Neural progenitor cell (in vitro differentiated cells): ENCODE measurements at regions not wholly inside any gene's neighbourhood (a gene's known extent, or its start where the extent isn't known, plus 50 kb on each side); places are given as distances from the start of the nearest gene placed in this dataset.

ENCODE experiments used
- DNase-seq: peaks from one replicate; pipeline ENCODE4 v3.0.0-alpha.2; 2016; ENCODE audit warnings: low spot score
- H2AFZ ChIP-seq: fragments of 200-600 bp; sonication (generic); replicated peaks from 2 replicates; pipeline ENCODE4 v1.6.1; 2016; ENCODE audit warnings: antibody characterized with exemption
- H3F3A ChIP-seq: fragments of 200-600 bp; sonication (generic); 2 replicates; pipeline ENCODE4 v1.6.1; 2016; ENCODE audit warnings: antibody characterized with exemption, low read depth
- H3K27ac ChIP-seq: fragments of 200-600 bp; sonication (generic); 2 replicates; pipeline ENCODE4 v1.5.1; 2016; ENCODE audit warnings: mild to moderate bottlenecking
- H3K27me3 ChIP-seq: fragments of 200-600 bp; sonication (generic); 2 replicates; pipeline ENCODE4 v1.6.1; 2016; ENCODE audit warnings: mild to moderate bottlenecking, moderate library complexity
- H3K36me3 ChIP-seq: fragments of 200-600 bp; sonication (generic); 2 replicates; pipeline ENCODE4 v1.5.1; 2016
- H3K4me1 ChIP-seq: fragments of 200-600 bp; sonication (generic); 2 replicates; pipeline ENCODE4 v1.6.1; 2016; ENCODE audit warnings: mixed run types
- H3K4me2 ChIP-seq: fragments of 200-600 bp; sonication (generic); 2 replicates; pipeline ENCODE4 v1.6.1; 2016
- H3K4me3 ChIP-seq: fragments of 200-600 bp; sonication (generic); 2 replicates; pipeline ENCODE4 v1.5.1; 2016
- H3K79me2 ChIP-seq: fragments of 200-600 bp; sonication (generic); 2 replicates; pipeline ENCODE4 v1.6.1; 2016; ENCODE audit warnings: low read depth
- H3K9ac ChIP-seq: fragments of 200-600 bp; sonication (generic); 2 replicates; pipeline ENCODE4 v1.6.1; 2016
- H3K9me3 ChIP-seq: fragments of 200-600 bp; sonication (generic); 2 replicates; pipeline ENCODE4 v1.5.1; 2016; ENCODE audit warnings: low read depth
- H4K20me1 ChIP-seq: fragments of 200-600 bp; sonication (generic); 2 replicates; pipeline ENCODE4 v1.6.1; 2016; ENCODE audit warnings: low read depth
- H3K27ac Mint-ChIP-seq: 3 replicates; pipeline ENCODE4 v1.8.0; 2021; ENCODE audit warnings: mixed read lengths
- H3K27me3 Mint-ChIP-seq: 2 replicates; pipeline ENCODE4 v1.8.0; 2022; ENCODE audit warnings: low read depth, mild to moderate bottlenecking, inconsistent platforms, moderate library complexity, mixed read lengths; ENCODE audit not compliant: insufficient read depth
- H3K36me3 Mint-ChIP-seq: 3 replicates; pipeline ENCODE4 v1.8.0; 2021; ENCODE audit warnings: mixed read lengths
- H3K4me1 Mint-ChIP-seq: 3 replicates; pipeline ENCODE4 v1.8.0; 2021; ENCODE audit warnings: mixed read lengths
- H3K4me3 Mint-ChIP-seq: 3 replicates; pipeline ENCODE4 v1.8.0; 2021; ENCODE audit warnings: mild to moderate bottlenecking, moderate library complexity, mixed read lengths
- H3K9me3 Mint-ChIP-seq: 3 replicates; pipeline ENCODE4 v1.8.0; 2020; ENCODE audit warnings: mixed read lengths
- EZH2 ChIP-seq: fragments of 200-600 bp; sonication (generic); IDR thresholded peaks from 2 replicates; pipeline ENCODE4 v1.6.1; 2017; ENCODE audit warnings: antibody characterized with exemption, mild to moderate bottlenecking, moderate library complexity
- EZH2phosphoT487 ChIP-seq: fragments of 200-600 bp; sonication (generic); IDR thresholded peaks from 2 replicates; pipeline ENCODE4 v1.6.1; 2017; ENCODE audit warnings: antibody characterized with exemption
- TF ChIP-seq, protein P1 (sequence below): fragments of 200-600 bp; sonication (generic); IDR thresholded peaks from 2 replicates; pipeline ENCODE4 v1.5.1; 2017; ENCODE audit warnings: antibody characterized with exemption, mild to moderate bottlenecking

DNA sequence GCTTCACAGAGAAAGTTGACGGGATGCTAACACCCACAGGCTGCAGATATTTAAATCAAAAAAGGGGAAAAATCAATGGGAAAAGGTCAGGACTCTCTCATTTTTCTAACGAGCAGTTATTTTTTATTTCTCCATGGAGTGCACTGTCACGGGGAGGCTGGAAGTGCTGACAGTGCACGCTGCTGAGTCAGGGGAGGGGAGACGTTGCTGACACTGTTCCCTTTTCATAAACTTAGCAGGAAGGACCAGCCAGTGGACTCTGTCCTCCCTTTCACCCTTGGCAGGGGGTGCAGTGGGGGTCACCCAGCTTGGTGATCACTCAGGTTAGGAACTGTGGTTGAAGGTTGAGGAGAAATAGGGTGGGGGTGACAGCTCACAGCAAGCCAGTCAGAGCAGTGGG is 65.6 kb upstream of the FUT8 start:
- no peak overlapping the region for H3K4me3 Mint-ChIP-seq
- H3K4me1 ChIP-seq = no peaks in the 10 kb centered on the region
- no peak overlapping the region for H2AFZ ChIP-seq
- TF ChIP-seq EZH2phosphoT487 (no peak), EZH2 (no peak)
- TF ChIP-seq, protein P1, sequence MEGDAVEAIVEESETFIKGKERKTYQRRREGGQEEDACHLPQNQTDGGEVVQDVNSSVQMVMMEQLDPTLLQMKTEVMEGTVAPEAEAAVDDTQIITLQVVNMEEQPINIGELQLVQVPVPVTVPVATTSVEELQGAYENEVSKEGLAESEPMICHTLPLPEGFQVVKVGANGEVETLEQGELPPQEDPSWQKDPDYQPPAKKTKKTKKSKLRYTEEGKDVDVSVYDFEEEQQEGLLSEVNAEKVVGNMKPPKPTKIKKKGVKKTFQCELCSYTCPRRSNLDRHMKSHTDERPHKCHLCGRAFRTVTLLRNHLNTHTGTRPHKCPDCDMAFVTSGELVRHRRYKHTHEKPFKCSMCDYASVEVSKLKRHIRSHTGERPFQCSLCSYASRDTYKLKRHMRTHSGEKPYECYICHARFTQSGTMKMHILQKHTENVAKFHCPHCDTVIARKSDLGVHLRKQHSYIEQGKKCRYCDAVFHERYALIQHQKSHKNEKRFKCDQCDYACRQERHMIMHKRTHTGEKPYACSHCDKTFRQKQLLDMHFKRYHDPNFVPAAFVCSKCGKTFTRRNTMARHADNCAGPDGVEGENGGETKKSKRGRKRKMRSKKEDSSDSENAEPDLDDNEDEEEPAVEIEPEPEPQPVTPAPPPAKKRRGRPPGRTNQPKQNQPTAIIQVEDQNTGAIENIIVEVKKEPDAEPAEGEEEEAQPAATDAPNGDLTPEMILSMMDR = no peak
- no peaks in the 10 kb centered on the region for H3K36me3 ChIP-seq
- H3K9me3 ChIP-seq = no peaks in the 10 kb centered on the region
- peaks cover 3% of the 10 kb centered on the region for H3K9me3 Mint-ChIP-seq
- no peaks in the 10 kb centered on the region for H3F3A ChIP-seq
- DNase-seq = no peak
- H3K27ac Mint-ChIP-seq = no peak overlapping the region
- no peak overlapping the region for H3K9ac ChIP-seq
- H3K27me3 Mint-ChIP-seq = no peaks in the 10 kb centered on the region
- H3K4me2 ChIP-seq = no peak overlapping the region
- H3K36me3 Mint-ChIP-seq = no peaks in the 10 kb centered on the region
- peaks cover 14% of the 10 kb centered on the region for H3K4me1 Mint-ChIP-seq
- H3K27me3 ChIP-seq = no peaks in the 10 kb centered on the region
- H3K27ac ChIP-seq = no peak overlapping the region
- H3K79me2 ChIP-seq = no peaks in the 10 kb centered on the region
- no peak overlapping the region for H3K4me3 ChIP-seq
- no peaks in the 10 kb centered on the region for H4K20me1 ChIP-seq

DNA sequence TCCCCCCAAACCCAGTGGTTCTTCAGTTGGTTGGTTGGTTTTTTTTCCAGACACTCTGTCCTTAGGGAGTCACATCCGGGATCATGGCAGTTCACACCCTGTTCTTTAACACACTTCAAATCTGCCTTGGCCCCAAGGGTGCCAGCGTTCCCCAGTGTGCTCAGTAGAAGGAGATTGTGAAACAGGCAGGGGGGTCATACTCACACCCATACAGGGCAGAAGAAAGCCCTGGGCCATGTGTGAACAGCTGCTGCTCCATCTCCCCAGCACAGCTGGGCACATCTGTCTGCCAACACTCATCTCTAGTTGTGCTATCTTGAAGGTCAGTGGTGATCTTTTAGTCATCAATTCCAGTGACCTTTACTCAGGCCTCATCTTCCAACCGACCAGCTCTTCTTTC is 64.4 kb upstream of the FUT8 start:
- peaks cover 3% of the 10 kb centered on the region for H3K9me3 Mint-ChIP-seq
- H3F3A ChIP-seq = no peaks in the 10 kb centered on the region
- no peaks in the 10 kb centered on the region for H3K79me2 ChIP-seq
- H3K4me1 Mint-ChIP-seq = peaks cover 14% of the 10 kb centered on the region
- H3K27ac Mint-ChIP-seq = no peak overlapping the region
- H3K9ac ChIP-seq = no peak overlapping the region
- no peak overlapping the region for H3K4me2 ChIP-seq
- no peak overlapping the region for H3K27ac ChIP-seq
- TF ChIP-seq EZH2 (no peak), EZH2phosphoT487 (no peak)
- TF ChIP-seq, protein P1 = no peak
- H2AFZ ChIP-seq = no peak overlapping the region
- DNase-seq = no peak
- H3K27me3 Mint-ChIP-seq = peaks cover under 1% of the 10 kb centered on the region
- no peaks in the 10 kb centered on the region for H3K36me3 Mint-ChIP-seq
- H3K4me3 Mint-ChIP-seq = no peak overlapping the region
- no peaks in the 10 kb centered on the region for H3K4me1 ChIP-seq
- no peaks in the 10 kb centered on the region for H3K36me3 ChIP-seq
- H4K20me1 ChIP-seq = no peaks in the 10 kb centered on the region
- H3K27me3 ChIP-seq = no peaks in the 10 kb centered on the region
- no peaks in the 10 kb centered on the region for H3K9me3 ChIP-seq
- H3K4me3 ChIP-seq = no peak overlapping the region

DNA sequence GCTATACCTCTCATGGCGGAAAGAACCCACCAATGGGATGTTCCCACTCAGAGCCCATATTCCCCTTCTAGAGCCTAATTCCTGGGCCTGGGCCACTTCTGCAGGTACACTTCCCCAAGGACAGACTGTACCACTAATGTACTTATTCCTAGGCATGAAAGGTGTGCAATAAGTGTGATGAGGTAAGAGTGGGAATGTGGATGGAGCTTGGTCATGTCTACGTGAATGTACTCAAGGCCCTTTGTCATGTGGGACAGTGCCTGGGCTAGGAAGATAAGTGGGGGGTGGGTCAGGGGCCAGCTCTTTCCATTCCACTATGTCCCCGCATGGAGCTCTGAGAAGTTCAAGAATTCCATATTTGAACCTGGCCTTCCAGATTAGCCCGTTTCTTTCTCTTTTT is 63.4 kb upstream of the FUT8 start:
- H3K27me3 Mint-ChIP-seq = peaks cover 2% of the 10 kb centered on the region
- H3K9me3 Mint-ChIP-seq = peaks cover 3% of the 10 kb centered on the region
- no peak overlapping the region for H3K27ac Mint-ChIP-seq
- Histone ChIP-seq H3K27ac (no peak overlapping the region), H3K4me2 (no peak overlapping the region), H3K27me3 (no peaks in the 10 kb centered on the region), H3K4me1 (no peaks in the 10 kb centered on the region), H3K79me2 (no peaks in the 10 kb centered on the region), H3K9me3 (no peaks in the 10 kb centered on the region), H3K9ac (no peak overlapping the region), H3K36me3 (no peaks in the 10 kb centered on the region), H4K20me1 (no peaks in the 10 kb centered on the region), H2AFZ (no peak overlapping the region), H3K4me3 (no peak overlapping the region), H3F3A (no peaks in the 10 kb centered on the region)
- TF ChIP-seq, protein P1 = no peak
- no peaks in the 10 kb centered on the region for H3K36me3 Mint-ChIP-seq
- no peak for DNase-seq
- no peak overlapping the region for H3K4me3 Mint-ChIP-seq
- H3K4me1 Mint-ChIP-seq = peaks cover 14% of the 10 kb centered on the region
